ENCODE measurements at regions not wholly inside any gene's neighbourhood (a gene's known extent, or its start where the extent isn't known, plus 50 kb on each side); places are given as distances from the start of the nearest gene placed in this dataset.

DNA sequence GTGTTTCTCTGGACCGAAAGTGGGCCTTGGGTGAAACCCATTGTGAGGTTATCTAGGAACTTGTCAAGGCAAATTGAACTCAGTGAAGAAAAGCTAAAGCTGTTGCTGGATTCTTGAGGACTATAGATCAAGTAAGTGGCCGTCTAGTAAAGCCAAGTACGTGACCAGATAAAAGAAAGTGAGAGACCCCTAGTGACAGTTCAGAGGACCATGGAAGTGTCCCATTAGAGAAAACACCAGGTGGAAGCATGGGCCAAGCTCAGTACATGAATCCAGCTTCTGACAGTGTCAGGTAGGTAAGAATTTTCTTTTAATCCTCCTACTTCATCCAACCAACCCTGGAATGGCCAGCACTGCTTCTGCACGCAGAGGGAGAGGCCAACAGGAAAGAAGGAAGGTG is 349.3 kb upstream of the RGMA start:
- Mint-ChIP-seq H3K4me3 (ENCODE audit: unreplicated experiment) (no peak overlapping the region), H3K4me1 (ENCODE audit: low read depth, unreplicated experiment) (no peaks in the 10 kb centered on the region), H3K36me3 (ENCODE audit: unreplicated experiment) (no peaks in the 10 kb centered on the region), H3K9me3 (ENCODE audit: unreplicated experiment) (no peaks in the 10 kb centered on the region), H3K27ac (ENCODE audit: unreplicated experiment) (no peak overlapping the region), H3K27me3 (ENCODE audit: unreplicated experiment) (no peaks in the 10 kb centered on the region)
- TF ChIP-seq, protein P1, sequence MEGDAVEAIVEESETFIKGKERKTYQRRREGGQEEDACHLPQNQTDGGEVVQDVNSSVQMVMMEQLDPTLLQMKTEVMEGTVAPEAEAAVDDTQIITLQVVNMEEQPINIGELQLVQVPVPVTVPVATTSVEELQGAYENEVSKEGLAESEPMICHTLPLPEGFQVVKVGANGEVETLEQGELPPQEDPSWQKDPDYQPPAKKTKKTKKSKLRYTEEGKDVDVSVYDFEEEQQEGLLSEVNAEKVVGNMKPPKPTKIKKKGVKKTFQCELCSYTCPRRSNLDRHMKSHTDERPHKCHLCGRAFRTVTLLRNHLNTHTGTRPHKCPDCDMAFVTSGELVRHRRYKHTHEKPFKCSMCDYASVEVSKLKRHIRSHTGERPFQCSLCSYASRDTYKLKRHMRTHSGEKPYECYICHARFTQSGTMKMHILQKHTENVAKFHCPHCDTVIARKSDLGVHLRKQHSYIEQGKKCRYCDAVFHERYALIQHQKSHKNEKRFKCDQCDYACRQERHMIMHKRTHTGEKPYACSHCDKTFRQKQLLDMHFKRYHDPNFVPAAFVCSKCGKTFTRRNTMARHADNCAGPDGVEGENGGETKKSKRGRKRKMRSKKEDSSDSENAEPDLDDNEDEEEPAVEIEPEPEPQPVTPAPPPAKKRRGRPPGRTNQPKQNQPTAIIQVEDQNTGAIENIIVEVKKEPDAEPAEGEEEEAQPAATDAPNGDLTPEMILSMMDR (IDR thresholded peaks at IDR 0.05; ENCODE audit: partially characterized antibody, unreplicated experiment): no peak
- DNase-seq: no peak

DNA sequence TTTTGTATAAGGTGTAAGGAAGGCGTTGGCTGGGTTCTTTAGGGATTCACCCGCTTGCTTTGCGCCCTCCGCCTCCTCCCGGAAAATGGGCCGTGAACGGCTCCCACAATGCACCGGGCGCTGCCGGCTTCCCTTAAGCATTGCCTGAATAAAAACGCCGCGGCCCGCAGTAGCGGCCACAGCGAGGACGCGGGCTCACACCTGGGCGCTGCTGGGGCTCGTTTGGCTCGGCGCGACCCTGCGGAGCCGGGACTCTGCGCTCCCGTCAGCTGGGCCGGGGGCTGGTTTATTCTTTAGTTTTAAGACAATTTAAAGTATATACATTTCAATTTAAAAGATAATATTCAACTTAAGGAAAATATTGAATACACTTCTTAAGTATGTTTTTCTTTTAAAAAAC is 343.5 kb upstream of the RGMA start:
- Mint-ChIP-seq H3K4me1 (ENCODE audit: low read depth, unreplicated experiment) (no peaks in the 10 kb centered on the region), H3K27me3 (ENCODE audit: unreplicated experiment) (no peaks in the 10 kb centered on the region)

DNA sequence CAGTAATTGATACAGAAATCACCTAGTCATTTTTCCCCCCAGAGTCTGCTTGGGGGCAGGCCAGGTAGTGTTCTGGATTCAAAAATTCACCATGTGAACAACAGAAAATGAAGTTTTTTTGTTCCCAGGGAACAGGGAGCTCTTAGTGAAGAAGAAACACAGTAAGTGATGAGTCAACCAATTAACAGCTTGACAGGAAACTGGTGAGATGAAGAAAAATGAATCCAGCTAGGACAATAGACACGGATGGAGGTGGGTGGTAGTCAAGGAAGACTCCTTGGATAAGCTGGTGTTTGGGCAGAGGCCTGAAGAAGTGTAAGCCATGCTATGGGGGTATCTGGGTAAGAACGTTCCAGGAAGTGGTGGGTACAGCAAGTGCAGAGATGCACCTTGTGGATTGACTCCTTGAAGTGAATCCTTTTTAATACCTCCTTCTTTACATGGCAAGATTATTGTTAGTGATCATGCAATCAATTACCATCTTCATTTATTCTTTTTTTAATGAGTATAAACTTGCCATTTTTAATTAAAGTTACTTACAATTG is 339.9 kb upstream of the RGMA start:
- no peak for DNase-seq
- H3K4me3 Mint-ChIP-seq (ENCODE audit: unreplicated experiment): no peak overlapping the region
- no peak overlapping the region for H3K27ac Mint-ChIP-seq (ENCODE audit: unreplicated experiment)
- no peaks in the 10 kb centered on the region for H3K4me1 Mint-ChIP-seq (ENCODE audit: low read depth, unreplicated experiment)
- TF ChIP-seq, protein P1 (IDR thresholded peaks at IDR 0.05; ENCODE audit: partially characterized antibody, unreplicated experiment): no peak
- no peaks in the 10 kb centered on the region for H3K9me3 Mint-ChIP-seq (ENCODE audit: unreplicated experiment)
- peaks cover under 1% of the 10 kb centered on the region for H3K36me3 Mint-ChIP-seq (ENCODE audit: unreplicated experiment)
- H3K27me3 Mint-ChIP-seq (ENCODE audit: unreplicated experiment): no peaks in the 10 kb centered on the region

More for the DNA sequence above, 343.5 kb upstream of the RGMA start:
- Mint-ChIP-seq H3K36me3 (ENCODE audit: unreplicated experiment) (no peaks in the 10 kb centered on the region), H3K9me3 (ENCODE audit: unreplicated experiment) (no peaks in the 10 kb centered on the region), H3K4me3 (ENCODE audit: unreplicated experiment) (no peak overlapping the region), H3K27ac (ENCODE audit: unreplicated experiment) (no peak overlapping the region)
- TF ChIP-seq, protein P1 (IDR thresholded peaks at IDR 0.05; ENCODE audit: partially characterized antibody, unreplicated experiment): no peak
- DNase-seq: no peak

DNA sequence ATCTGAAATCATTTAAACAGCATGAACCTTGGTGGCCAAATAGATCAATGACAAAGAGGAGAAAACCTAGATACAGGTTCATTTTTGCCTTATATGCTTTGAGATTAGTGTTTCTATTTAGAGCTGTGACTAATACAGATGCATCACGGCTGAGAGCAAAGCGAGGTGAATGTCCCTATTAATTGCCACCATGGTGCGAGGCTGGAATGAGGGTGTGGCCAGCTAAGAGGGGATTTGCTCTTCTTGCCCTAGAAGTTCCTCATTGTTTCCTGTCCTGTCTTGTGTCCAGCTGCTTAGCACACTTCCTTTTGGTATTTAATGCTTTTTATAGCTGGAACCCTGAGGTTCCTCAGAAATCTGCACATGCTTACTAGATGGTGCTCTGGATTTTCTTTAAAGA is 339.1 kb upstream of the RGMA start:
- TF ChIP-seq, protein P1 (IDR thresholded peaks at IDR 0.05; ENCODE audit: partially characterized antibody, unreplicated experiment): no peak
- Mint-ChIP-seq H3K4me1 (ENCODE audit: low read depth, unreplicated experiment) (no peaks in the 10 kb centered on the region), H3K27ac (ENCODE audit: unreplicated experiment) (no peak overlapping the region), H3K4me3 (ENCODE audit: unreplicated experiment) (no peak overlapping the region), H3K27me3 (ENCODE audit: unreplicated experiment) (no peaks in the 10 kb centered on the region), H3K9me3 (ENCODE audit: unreplicated experiment) (no peaks in the 10 kb centered on the region), H3K36me3 (ENCODE audit: unreplicated experiment) (peaks cover 7% of the 10 kb centered on the region)
- no peak for DNase-seq

DNA sequence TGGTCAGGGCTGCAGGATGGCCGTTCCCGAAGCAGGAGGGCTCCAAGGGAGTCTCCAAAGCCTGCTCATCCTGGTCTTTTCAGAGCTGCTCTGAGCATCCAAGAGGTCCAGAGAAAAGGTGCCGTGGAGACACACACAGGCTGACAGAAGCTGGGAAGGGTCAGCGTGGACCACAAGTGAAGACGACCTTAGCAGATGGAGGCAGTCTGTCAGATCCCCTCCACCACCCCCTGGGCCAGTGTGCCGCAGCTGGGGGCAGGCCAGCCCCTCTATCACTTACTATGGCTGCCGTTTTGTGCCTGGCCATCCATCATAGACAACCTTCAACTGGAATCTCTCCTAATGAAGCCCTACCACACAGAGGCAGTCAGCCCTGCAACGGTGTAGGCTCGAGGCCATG is 335.1 kb upstream of the RGMA start:
- TF ChIP-seq, protein P1 (IDR thresholded peaks at IDR 0.05; ENCODE audit: partially characterized antibody, unreplicated experiment): no peak

More for the DNA sequence above, 335.1 kb upstream of the RGMA start:
- Mint-ChIP-seq H3K4me1 (ENCODE audit: low read depth, unreplicated experiment) (no peaks in the 10 kb centered on the region), H3K4me3 (ENCODE audit: unreplicated experiment) (no peak overlapping the region), H3K27me3 (ENCODE audit: unreplicated experiment) (no peaks in the 10 kb centered on the region), H3K36me3 (ENCODE audit: unreplicated experiment) (peaks cover 7% of the 10 kb centered on the region), H3K27ac (ENCODE audit: unreplicated experiment) (no peak overlapping the region), H3K9me3 (ENCODE audit: unreplicated experiment) (no peaks in the 10 kb centered on the region)
- DNase-seq: no peak
